GM19324 (cell line): ENCODE measurements at regions not wholly inside any gene's neighbourhood (a gene's known extent, or its start where the extent isn't known, plus 50 kb on each side); places are given as distances from the start of the nearest gene placed in this dataset.

Experiments
- ATAC-seq: cut with Tn5 transposase; IDR thresholded peaks from one replicate; pipeline ENCODE4 v1.9.1; 2021; ENCODE audit warnings: mild to moderate bottlenecking, moderate library complexity; ENCODE audit not compliant: unreplicated experiment, low FRiP score

GRCh38 chr2:62284980-62285379, 89.1 kb downstream of the B3GNT2 start:
- ATAC-seq, result no peak

- ATAC-seq, result no peak
These were observed 88.6 kb downstream of the B3GNT2 start for GRCh38 chr2:62284471-62284870.

GRCh38 chr2:62283147-62283546, 87.2 kb downstream of the B3GNT2 start:
- no peak for ATAC-seq

GRCh38 chr2:62281663-62282062, 85.7 kb downstream of the B3GNT2 start:
- no peak for ATAC-seq

- no peak for ATAC-seq
These were observed 81.8 kb downstream of the B3GNT2 start for GRCh38 chr2:62277688-62278087.
